GM12872 (cell line): ENCODE measurements at regions not wholly inside any gene's neighbourhood (a gene's known extent, or its start where the extent isn't known, plus 50 kb on each side); places are given as distances from the start of the nearest gene placed in this dataset.

Experiments used
- TF ChIP-seq, protein P1 (sequence below): IDR thresholded peaks from 3 replicates; pipeline ENCODE4 v1.5.1; 2011; ENCODE audit warnings: low read depth, mild to moderate bottlenecking, low read length, moderate library complexity; ENCODE audit not compliant: insufficient read depth

DNA sequence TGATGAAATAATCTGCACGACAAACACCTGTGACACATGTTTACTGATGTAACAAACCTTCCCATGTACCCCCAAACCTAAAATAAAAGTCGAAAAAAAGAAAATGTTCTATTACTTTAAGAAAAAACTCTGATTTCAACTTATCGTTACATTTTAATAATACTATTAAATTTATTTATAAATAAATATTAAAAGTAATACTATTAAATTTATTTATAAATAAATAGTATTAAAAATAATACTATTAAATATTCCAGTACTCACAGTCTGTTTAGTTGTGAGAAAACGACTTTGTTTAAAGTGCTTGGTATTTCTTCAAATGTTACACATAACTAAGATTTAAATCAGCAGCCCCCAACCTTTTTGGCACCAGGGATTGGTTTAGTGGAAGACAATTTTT is 471.6 kb upstream of the PRKX start:
- TF ChIP-seq, protein P1, sequence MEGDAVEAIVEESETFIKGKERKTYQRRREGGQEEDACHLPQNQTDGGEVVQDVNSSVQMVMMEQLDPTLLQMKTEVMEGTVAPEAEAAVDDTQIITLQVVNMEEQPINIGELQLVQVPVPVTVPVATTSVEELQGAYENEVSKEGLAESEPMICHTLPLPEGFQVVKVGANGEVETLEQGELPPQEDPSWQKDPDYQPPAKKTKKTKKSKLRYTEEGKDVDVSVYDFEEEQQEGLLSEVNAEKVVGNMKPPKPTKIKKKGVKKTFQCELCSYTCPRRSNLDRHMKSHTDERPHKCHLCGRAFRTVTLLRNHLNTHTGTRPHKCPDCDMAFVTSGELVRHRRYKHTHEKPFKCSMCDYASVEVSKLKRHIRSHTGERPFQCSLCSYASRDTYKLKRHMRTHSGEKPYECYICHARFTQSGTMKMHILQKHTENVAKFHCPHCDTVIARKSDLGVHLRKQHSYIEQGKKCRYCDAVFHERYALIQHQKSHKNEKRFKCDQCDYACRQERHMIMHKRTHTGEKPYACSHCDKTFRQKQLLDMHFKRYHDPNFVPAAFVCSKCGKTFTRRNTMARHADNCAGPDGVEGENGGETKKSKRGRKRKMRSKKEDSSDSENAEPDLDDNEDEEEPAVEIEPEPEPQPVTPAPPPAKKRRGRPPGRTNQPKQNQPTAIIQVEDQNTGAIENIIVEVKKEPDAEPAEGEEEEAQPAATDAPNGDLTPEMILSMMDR = no peak

DNA sequence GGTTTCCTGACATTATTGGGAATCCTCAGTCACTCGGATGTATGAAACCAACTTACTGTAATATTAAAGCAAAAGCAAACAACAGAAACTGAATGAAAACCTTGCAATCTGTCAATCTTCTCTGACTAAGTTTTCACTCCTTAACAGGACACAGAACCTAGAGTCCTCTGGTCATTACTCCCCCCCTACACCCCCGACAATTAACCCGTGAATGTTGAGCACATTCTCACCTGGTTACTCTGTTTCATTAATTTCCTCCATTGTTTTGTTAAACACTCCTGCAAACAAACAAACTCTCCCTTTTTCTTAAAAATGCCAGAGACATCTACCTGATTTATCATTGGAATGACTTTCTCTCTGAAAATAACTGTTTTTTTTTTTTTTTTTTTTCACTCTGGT is 469.0 kb upstream of the PRKX start:
- TF ChIP-seq, protein P1 = no peak

DNA sequence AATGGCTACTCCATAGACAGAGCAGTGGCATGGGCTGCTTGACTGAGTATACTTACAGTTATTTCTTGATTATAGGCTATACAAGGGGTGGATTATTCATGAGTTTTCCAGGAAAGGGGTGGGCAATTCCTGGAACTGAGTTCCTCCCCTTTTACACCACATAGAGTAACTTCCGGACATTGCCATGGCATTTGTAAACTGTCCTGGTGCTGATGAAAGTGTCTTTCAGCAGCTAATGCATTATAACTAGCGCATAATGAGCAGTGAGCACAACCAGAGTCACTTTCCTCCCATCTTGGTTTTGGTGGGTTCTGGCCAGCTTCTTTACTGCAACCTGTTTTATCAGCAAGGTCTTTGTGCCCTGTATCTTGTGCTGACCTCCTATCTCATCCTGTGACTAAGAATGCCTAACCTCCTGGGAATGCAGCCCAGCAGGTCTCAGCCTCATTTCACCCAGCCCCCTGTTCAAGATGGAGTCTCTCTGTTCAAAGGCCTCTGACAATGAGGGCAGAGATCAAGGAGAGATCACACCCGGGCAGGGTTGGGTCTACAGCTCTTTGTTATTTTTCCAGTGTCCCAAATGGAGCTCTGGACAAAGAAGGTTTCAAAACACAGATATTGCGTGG is 468.4 kb upstream of the PRKX start:
- TF ChIP-seq, protein P1 = no peak

DNA sequence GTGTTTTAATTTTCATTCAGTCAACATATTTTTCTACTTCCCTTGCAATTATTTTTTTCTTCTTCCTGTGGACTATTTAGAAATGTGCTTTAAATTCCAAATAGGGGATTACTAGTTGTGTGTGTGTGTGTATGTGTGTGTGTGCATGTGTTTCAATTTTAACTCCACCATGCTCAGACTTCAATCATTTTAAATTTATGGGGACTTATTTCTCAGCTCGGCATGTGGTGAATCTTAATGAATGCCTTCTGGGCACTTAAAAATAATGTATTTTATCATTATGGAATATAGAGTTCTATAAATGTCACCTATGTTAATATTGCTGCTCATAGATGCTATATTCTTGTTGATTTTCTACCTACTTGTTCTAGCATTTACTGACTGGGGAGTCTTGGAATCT is 465.6 kb upstream of the PRKX start:
- TF ChIP-seq, protein P1 = no peak

DNA sequence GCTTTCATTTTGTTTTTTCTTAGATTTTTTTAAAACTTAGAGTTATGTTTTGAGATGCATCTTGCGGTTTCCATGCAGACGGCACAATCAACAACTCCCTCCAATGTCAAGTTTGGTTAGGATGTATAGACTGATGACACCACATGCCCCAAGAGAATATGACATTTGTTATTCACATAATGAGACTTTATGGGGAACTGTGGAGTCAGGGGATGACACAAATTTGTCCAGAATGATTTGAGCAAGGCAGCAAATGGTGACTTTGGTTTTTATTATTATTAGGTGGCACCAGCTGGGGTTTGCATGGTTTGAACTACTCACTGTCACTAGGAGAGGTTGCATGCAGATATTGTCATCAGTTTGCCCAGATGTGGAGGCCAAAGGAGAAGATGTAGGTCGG is 461.8 kb upstream of the PRKX start:
- TF ChIP-seq, protein P1 = no peak

DNA sequence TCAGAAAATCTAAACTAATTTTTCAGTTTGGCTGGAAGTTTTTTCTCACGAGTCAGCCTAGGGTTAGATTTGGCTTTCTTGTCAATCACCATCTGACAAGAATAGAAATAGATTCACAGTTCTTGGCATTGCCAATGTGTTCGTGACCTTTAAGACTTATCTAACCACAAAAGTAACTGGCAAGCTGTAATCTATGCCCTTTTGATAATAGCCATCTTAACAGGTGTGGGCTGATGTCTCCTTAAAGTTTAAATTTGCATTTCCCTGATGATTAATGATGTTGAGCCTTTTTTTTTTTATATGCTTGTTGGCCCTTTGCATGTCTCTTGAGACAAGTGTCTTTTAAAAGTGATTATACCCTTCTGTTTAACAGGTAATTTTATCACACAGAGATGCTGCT is 460.3 kb upstream of the PRKX start:
- TF ChIP-seq, protein P1 = no peak

DNA sequence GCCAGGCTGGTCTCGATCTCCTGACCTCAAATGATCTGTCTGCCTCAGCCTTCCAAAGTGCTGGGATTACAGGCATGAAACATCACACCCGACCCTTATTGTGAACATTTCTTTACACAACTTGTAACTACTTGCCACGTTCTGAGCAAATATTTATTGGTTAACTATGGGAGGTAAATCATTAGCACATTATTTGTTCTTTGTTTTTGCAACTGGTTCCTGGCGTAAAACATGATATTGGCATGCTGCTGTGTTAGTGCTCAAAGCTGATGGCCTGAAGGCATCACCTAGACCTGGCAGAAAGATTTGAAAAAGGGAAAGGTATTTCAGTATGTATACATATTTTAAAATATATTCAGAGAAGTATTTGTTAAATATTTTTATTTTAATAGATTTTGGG is 438.3 kb upstream of the PRKX start:
- TF ChIP-seq, protein P1 = no peak

DNA sequence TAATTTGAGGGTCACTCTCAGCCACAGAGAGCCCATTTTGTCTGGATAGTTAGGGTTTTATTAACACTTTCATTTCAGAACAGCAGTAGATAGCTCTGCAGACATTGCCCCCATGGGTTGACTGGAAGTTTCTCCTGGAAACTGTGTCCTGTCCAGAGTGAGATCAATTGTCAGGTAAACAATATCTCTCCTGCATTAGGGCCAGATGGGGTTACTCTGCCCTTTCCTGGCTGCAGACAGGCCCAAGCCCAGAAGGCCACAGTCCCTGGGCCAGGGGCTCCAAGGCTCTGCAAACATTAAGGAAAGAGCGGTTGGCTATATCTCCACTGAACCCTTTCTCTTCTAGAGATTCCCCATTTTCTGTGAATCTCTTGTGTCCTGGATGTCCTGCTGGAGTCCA is 436.8 kb upstream of the PRKX start:
- TF ChIP-seq, protein P1 = no peak
